Vagina (tissue), 2 donors: ENCODE measurements at regions not wholly inside any gene's neighbourhood (a gene's known extent, or its start where the extent isn't known, plus 50 kb on each side); places are given as distances from the start of the nearest gene placed in this dataset.

Experiments
- CTCF ChIP-seq, 3 experiments: fragments of 450-650 bp in 2 of 3; fragments of 200-600 bp in 1 of 3; sonication (generic) in 1 of 3; IDR thresholded peaks; one replicate each; pipeline ENCODE4 v1.5.1; 2017 to 2019; ENCODE audit warnings: antibody characterized with exemption in 3 of 3, mild to moderate bottlenecking in 2 of 3, moderate library complexity in 2 of 3
- POLR2AphosphoS5 ChIP-seq, 2 donors: sonication (generic); formaldehyde crosslinking; IDR thresholded peaks; one replicate each; pipeline ENCODE4 v1.9.0; 2017; ENCODE audit warnings: antibody characterized with exemption in 2 of 2, mild to moderate bottlenecking in 2 of 2, low read depth in 1 of 2; ENCODE audit not compliant: insufficient read depth in 1 of 2

GRCh38 chr14:32012571-32012970 is 64.5 kb upstream of the ARHGAP5 start:
- TF ChIP-seq CTCF (IDR thresholded peaks at IDR 0.05) (no peak), POLR2AphosphoS5 (IDR thresholded peaks at IDR 0.05; ENCODE audit: insufficient read depth in 1 of 2, low read depth in 1 of 2) (no peak)
